ENCODE measurements at regions not wholly inside any gene's neighbourhood (a gene's known extent, or its start where the extent isn't known, plus 50 kb on each side); places are given as distances from the start of the nearest gene placed in this dataset.
A peak's percentile ranks its signal among the peaks of the same experiment; 100 is the strongest.

DNA sequence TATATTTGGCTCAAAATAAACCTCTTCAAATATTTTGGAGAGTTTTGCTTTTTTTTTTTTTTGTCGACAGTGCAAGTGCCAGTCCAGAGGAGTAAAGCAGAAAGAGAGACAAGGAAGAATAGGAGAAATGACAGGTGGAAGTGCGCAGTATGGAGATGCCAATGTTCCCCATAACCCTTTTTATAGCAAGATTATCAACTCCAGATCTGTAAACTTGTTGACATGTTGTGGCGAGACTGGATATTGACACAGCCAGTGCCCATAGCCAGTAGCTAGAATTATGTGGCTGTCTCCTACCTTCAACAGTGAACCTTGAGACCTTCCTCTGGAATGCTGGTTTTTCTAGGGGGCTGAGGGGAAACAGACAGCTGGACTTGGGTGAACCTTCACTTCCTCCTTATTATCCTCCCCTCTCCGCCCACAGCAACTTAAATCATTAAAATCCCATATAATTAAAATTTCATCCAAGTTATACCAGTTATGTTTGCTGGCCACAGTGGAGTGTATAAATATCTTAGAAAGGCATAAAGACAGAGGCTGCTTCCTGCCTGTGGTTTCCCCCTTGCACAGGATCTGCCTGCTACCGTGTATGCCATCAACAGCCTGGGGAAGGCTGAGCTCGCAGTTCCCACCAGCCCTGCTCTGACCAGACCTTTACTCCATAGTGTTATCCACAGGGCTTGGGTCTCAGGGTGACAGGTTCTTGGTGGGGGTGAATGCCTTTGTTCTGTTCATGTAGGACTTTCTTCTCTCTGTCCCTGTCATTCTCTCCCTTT lies 112.3 kb upstream of the ANKH start:
- DNase-seq (ENCODE audit: low spot score) = peak; percentile 6

DNA sequence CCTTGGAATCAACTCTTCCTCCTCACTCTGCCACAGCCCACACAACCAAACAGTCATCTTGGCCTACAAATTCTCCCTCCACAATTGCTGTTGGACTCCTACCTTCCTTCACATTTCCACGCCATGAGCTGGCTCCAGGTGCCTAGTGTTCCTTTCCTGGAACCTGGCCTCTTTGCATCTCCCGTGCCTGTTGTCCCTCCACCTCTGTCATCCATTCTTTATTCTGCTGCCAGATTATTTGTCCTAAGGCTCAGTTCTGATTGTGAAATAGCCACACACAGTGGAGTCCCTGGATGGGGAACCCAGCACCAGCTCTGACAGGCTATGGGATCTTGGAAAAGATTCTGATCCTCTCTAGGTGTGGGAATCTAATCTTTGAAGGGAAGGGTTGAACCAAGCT lies 109.1 kb upstream of the ANKH start:
- DNase-seq (ENCODE audit: low spot score) = no peak

DNA sequence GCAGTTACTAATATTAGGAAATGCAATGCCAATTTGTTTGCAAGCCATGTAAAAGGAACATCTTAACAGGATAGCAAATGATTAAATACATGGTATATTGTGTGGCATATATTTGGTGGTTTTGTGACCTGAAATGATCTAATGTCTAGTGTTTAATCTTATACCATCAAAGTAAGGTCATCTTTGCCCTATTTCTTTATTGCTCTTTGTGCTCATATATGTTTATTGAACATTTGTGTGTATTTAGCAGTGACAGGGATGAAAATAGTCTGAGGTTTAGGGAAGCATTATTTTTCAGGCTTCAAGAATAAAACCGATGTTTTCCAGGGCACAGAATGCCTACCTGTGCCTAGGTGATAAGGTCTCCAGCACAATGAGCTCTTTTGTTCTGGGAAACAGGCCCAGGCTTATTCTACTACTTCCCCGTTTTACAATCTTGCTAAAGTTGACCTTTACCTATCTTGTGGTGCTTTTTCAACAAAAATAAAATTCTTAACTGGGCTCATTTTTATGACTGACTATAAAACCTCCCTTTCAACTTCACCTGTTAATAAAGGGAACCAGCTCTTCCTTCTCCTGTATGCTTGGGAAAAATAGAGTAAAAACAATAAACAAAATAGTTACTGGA lies 105.6 kb upstream of the ANKH start:
- no peak for DNase-seq (ENCODE audit: low spot score)

DNA sequence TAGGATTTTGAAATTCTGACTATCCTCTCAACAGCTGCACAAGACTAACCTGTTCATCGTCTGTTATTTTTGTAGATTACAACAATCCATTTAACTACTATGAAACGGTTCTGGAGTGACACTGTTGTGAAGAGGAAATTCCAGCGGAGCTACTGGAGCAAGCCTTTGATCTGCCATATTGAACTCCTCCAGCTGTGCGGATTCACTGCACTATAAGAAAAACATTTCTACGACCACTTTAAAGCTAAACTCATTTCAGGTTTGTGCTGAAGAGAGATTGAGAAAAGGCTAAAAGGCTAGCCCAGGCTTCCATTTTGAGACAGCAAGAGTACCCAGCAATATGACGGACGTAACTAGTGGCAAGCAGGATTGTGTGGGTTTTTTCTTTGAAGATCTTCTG lies 104.9 kb upstream of the ANKH start:
- DNase-seq (ENCODE audit: low spot score) = no peak

DNA sequence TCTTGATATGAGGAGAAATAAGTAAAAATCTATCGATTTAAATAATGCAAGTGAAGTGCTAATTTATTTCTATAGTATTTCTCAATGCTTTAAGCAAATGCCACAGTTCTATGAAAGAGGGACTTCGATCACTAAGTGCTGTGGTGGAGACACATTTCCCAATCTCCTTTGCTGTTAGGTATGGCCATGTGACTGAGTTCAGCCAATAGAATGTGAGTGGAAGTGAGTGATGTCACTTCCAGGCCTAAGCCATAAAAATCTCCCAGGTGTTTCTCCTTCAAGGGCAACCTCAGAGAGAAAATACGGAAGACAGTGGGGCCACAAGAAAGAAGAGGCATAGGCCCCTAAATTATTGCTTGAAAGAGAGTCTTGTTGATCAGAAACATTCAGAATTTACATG lies 100.3 kb upstream of the ANKH start:
- DNase-seq (ENCODE audit: low spot score) = no peak

DNA sequence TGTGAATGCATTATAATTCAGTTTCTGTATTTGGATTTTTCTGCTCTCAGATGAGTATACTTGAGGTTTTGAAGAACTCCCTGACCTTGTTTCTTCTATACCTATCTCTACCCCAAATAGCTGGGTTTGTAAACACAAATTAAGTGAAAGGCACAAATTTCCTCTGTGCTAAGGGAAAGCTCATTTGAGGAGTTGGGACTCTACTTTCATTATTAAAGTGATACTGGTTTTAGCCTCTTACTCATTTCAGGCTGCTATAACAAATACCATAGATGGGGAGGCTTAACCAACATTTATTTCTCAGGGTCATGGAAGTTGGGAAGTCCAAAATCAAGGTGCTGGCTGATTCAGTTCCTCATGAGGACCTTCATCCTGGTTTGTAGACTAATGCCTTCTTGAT lies 97.2 kb upstream of the ANKH start:
- DNase-seq (ENCODE audit: low spot score) = no peak

DNA sequence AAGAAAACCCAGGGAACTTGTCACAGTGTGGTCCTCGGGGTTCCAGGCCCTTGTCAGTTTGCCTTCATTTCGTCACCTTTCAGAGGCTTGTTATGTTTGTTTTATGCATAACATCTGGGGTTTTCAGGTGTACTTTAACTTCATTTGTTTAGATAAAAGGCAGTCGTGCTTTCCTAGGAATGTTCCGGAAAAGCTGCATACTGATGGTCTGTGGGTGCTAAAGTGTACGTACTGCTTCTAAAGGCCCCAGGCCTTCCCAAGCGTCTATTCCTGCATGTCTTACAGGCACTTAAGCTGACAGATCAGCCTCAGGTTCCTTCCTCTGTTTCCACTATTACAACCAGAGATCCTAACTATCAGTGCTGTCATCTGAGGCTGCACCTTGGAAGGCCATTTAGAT lies 95.6 kb upstream of the ANKH start:
- no peak for DNase-seq (ENCODE audit: low spot score)

DNA sequence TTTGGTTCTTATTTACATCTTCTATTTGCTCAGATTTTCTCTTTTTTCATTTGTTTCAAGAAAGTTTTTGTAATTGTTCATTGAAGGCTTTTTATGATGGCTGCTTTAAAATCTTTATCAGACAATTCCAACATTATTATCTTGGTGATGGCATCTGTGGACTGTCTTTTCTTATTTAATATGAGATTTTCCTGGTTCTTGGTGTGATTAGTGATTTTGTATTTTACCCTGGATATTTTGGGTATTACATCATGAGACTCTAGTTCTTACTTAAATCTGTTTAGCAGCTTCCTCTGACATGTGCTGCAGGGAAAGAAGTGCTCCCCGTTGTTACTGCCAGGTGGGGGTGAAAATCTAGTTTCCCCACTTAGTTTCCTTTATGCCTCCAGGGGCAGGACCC lies 94.2 kb upstream of the ANKH start:
- no peak for DNase-seq (ENCODE audit: low spot score)

DNA sequence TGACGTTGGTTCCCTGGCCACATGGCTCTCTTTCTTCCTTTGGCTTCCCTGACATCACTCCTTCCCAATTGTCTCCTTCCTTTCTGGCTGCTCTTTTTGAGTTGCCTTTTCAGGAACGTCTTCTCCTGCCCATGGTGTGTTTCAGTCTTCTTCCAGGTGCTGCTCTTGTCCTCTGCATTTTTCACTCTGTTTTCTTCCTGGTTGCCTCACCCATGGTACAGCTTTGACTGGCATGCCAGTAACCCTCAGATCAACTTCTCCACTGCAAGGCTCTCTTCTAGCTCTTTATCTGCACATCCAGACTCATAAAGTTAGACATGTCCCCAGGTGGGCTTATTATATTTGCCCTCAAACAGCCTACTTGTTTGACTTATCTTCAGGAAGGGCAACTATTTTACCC lies 91.0 kb upstream of the ANKH start:
- DNase-seq (ENCODE audit: low spot score) = no peak

DNA sequence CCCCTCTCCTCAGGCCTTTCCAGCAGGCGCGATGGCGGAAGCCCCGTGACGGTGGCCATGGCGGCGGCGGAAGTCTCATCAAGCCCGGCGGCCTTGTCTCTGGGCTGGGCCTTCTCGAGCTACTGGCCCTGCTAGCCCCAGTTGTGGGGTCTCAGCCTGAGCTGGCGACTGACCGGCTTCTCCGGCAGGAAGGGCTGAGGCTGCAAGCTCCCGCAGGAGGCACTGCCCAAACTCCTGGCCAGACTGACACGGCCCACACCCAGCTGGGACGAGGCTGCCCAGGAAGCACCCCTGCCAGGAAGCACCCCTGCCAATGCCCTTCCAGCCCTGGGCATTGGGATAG lies 88.5 kb upstream of the ANKH start:
- no peak for DNase-seq (ENCODE audit: low spot score)

DNA sequence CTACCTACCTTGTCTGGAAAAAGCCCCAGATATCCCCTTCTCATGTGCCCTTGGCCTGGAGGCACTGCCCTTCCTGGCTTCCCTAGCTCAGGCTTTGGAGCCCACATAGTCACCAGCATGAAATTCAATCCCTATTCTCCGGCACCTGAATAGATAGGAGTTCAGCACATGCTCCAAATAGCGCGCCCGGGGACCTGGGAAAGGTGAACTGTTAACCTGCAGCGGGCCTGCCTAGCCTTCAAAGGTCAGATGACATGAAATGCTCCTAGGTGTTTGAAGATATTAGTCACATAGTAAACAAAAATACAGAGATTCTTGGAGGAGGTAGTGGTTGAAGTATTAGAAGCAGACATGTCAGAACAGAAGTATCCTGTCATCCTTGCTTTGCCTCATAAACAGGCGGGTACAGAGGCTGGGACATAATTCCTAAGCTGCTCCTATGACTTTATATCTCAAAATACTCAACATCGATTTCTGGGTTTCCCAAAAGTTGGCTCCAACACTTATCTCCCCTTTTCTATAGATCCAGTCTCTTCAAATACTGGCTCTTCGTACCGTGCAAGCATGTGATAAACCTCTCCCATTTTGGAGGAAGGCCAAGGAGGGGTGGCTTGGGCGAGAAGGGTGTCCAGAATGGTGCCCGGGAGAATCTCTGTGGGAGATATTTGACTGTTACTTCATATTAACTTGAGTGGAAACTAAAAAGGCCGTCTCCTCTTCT lies 88.0 kb upstream of the ANKH start:
- DNase-seq (ENCODE audit: low spot score) = no peak

DNA sequence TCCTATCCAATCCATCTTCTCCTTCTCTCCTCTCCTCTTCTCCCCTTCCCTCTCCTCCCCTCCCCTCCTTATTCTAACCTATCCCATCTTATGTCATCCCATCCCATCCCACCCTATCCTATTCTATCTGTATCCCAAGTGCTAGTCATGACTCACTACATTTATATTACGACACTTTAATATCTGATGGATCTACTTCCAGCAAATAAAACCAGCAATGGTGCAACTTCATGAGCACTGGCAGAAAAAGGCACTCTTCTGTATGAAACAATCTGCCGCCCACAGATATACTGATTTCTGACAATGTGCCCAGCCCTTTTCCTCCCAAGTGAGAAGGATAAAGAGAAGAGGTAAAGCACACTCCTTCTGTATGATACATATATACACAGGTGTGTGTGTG lies 86.6 kb upstream of the ANKH start:
- no peak for DNase-seq (ENCODE audit: low spot score)

DNA sequence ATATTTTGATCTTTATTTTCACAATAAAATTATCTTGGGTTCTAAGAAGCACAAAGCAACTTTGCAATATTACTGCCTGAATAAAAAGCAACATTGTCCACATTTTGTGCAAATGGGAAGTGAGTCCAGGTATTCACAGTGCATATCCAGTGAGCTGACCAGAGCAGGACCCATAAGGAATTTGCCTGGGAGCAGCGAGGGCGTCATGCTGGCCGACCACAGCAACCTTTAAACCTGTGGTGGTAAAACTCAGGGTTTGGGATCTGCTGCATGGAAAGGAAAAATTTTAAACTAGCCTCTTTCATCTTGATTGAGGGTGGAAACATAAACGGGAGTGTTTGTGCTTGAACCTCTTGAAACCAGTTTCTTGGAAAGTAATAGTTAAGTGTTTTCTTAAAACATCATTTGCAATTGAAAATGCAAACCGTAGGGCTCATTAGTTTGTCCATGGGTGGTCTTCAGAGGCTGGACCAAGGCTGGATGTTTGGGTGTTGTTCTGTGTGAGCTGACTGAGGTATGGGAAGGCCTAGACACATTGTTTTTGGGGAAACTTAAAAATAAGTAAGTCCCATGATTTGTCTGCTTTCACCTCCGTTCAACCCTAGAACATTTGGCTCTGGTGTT lies 85.0 kb upstream of the ANKH start:
- no peak for DNase-seq (ENCODE audit: low spot score)

DNA sequence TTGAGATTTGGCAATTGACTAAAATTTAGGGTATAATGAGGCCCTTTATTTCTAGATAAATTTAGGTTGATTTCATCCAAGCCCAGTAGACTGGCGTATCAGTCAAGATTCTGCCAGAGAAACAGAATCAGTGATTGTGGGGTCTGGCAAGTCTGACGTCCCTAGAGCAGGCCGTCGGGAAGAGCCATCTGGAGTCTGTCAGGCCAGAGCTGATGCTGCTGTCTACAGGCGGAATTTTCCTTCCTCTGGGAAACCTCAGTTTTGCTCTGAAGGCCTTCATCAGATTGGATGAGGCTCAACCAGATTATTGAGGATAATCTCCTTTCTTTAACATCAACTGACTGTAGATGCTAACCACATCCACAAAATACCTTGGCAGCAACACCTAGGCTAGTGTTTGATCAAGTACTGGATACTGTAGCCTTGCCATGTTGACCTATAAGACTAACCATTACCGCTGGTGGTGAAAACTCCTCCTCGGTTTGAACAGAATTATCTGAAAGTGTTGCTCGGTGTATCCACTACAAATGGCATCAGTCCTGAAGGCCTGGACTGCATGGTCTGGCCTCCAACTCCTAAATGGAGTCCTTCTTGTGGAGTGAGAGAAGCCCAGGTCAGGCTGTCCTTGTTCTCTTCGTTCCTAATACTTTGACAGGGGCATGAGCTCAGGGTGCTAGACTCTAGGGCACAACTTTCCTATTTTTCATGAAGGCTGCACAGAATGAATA lies 83.2 kb upstream of the ANKH start:
- no peak for DNase-seq (ENCODE audit: low spot score)

DNA sequence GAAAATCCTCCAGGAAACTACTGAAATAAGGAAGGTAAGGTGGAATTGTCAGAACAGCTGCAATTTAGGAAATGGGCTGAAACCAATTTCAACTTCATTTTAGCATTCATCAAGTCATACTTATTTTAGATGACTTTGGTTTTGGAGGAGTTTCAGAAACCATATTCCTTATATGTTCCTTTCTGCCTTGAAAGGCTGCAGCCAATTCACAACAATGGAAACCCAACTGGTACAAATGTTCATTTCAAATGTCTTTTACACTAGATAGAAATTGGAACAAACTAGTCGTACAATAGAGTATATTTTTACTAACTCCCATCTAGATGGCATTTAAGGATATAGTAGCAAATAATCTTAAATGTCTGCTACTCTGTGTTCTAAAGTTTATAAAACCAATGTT lies 82.6 kb upstream of the ANKH start:
- no peak for DNase-seq (ENCODE audit: low spot score)

DNA sequence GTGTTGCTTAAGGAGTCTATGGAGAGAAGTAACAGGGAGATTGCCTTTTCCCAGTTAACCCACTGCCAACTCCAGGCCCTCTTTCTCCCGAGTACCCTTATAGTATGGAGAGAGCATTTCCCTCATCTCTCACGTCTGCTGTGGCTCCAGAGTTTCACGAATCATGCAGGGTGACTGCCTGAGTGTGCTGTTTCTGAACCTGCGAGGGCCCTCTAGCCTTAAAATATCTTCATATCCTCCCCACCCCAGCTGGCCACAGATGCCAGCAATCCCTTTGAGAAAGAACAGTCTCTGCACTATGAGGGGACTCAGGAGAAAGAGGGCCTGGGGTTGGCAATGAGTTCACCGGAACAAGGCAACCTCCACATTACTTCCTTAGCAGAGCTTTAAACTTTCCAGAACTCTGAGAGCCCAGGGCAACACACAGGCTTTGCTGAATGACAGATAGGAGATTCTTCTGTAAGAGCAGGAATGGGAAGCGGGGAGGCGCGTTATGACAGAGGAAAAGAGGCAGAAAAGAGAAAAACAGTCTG lies 81.6 kb upstream of the ANKH start:
- DNase-seq (ENCODE audit: low spot score) = no peak

DNA sequence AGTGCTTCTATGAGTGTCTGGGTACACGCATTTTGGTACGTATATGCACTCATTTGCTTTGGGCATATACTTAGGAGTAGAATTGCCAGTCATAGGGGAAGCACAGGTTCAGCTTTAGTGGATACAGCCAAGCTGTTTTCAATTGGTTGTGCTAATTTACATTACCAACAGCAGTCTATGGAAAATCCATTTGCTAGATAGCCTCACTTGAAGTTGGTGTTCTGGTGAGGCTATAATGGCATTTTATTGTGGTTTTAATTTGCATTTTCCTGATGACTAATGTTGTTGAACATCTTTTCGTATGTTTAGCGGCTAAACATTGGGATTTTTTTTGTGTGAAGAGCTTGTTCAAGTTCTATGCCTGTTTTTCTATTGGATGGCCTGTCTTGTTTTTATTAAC lies 76.8 kb upstream of the ANKH start:
- no peak for DNase-seq (ENCODE audit: low spot score)

DNA sequence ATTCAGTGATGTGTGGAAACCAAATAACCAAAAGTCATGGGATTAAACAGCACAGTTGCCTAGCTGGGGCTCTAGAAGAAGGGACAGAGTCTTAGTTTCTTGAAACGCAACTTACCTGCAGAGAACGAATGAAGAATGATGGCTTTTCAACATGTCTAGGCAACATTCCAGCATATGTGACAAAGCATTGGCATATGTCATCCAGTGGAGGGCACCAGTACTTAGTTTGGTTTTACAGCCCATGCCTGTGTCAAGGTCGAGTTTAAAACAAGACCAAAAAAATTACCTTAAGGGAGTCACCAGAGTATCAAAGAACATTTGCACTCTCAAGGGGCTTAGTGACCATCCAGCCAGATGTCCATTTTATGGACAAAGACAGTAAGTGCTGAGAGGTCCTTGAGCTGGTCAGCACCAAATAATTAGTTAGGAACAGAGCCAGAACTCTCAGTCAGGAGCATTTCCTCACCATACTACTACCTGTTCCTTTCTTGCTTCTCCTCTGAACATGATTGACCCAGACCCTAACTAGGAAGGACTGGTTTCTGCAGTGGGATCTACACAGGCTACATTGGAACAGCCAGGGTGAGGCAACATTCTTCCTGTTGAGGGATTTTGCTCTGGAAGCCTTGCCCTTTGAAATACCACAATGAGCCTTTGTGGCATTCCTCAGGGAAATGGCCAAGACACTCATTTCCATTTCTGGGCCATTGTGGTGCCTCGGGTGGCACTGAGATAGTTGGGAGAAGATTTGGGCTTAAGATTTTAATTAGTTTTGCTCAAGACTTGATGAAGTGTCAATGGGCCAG lies 75.4 kb upstream of the ANKH start:
- DNase-seq (ENCODE audit: low spot score) = peak; percentile 59

DNA sequence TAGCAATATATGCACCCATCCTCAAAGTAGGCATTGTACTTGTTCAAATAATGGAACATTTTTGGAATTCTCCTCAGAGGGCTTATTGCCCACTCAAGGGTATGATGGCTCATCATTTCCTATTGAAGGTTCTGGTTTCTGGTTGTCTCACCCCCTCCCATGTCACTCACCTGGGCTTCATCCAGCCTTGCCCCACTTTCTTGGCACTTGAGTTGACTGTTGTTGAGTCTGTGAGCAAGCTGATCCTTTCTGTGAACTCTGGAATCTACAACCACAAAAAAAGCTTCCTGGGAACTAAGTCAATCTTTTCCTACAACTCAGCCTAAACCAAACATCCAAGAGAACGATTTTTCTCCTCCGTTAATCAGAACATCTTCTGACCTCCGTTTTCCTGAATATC lies 73.9 kb upstream of the ANKH start:
- DNase-seq (ENCODE audit: low spot score) = no peak

DNA sequence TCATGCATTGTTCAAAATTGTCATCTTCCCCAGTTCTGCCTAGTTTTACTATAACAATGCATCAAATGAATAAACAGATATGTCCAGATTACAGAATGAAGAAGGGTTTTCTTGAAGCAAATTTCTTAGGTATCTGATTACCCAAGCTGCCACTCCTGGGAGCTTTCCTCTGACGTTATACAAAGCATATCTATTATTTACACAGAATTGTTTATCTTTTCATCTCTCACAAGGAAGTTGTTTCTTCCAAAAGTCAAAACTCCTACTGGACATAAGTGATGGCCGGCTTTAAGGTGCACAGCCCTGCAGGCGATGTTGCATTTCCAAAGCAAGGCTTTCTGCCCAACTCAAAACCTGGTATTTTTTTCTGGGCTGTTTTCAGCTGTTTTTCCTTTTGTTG lies 73.4 kb upstream of the ANKH start:
- DNase-seq (ENCODE audit: low spot score) = no peak

DNA sequence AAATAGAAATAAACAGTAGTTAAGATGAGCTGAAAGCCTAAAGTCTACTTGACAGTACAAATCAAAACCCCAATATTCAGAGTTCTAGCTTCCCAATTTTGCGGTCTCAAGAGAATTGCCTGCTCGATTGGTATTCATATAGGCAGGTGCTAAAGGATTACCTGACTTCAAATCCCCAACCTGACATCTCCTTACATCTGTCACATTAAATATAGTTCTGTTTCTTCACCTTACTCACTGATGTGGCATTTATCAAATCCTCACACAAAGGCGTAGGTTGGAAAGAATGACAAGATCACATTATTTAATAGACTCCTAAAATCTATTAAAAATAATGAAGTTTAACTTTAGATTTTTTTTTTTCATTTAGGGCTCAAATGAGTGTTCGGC lies 72.8 kb upstream of the ANKH start:
- no peak for DNase-seq (ENCODE audit: low spot score)
